ENCODE measurements at regions not wholly inside any gene's neighbourhood (a gene's known extent, or its start where the extent isn't known, plus 50 kb on each side); places are given as distances from the start of the nearest gene placed in this dataset.

- H3K36me3 ChIP-seq: no peaks in the 10 kb centered on the region
- H3K4me3 ChIP-seq: no peak overlapping the region
- no peak overlapping the region for H3K27ac ChIP-seq
- H3K27me3 ChIP-seq (replicated peaks; ENCODE audit: insufficient read depth): no peaks in the 10 kb centered on the region
- TF ChIP-seq CTCF (IDR thresholded peaks at IDR 0.05): no peak
- H3K9me3 ChIP-seq: no peaks in the 10 kb centered on the region
- no peaks in the 10 kb centered on the region for H3K4me1 ChIP-seq (ENCODE audit: control insufficient read depth in 1 of 2, low read depth in 2 of 2)
- ATAC-seq (ENCODE audit: insufficient number of reproducible peaks, low FRiP score, low read depth): no peak
- no peak for DNase-seq (ENCODE audit: low spot score)
These were observed 488.5 kb downstream of the LRFN5 start for GRCh38 chr14:42095155-42095554.

GRCh38 chr14:42090122-42090521, 483.4 kb downstream of the LRFN5 start:
- Histone ChIP-seq H3K27ac (no peak overlapping the region), H3K27me3 (replicated peaks; ENCODE audit: insufficient read depth) (no peaks in the 10 kb centered on the region), H3K9me3 (no peaks in the 10 kb centered on the region), H3K4me3 (no peak overlapping the region), H3K36me3 (no peaks in the 10 kb centered on the region), H3K4me1 (ENCODE audit: control insufficient read depth in 1 of 2, low read depth in 2 of 2) (no peaks in the 10 kb centered on the region)
- no peak for TF ChIP-seq CTCF (IDR thresholded peaks at IDR 0.05)
- ATAC-seq (ENCODE audit: insufficient number of reproducible peaks, low FRiP score, low read depth) (no peak), DNase-seq (ENCODE audit: low spot score) (no peak)

GRCh38 chr14:42079911-42080310, 473.2 kb downstream of the LRFN5 start:
- Histone ChIP-seq H3K4me3 (no peak overlapping the region), H3K36me3 (no peaks in the 10 kb centered on the region), H3K27ac (no peak overlapping the region), H3K4me1 (ENCODE audit: control insufficient read depth in 1 of 2, low read depth in 2 of 2) (no peaks in the 10 kb centered on the region), H3K9me3 (no peaks in the 10 kb centered on the region), H3K27me3 (replicated peaks; ENCODE audit: insufficient read depth) (no peaks in the 10 kb centered on the region)
- no peak for ATAC-seq (ENCODE audit: insufficient number of reproducible peaks, low FRiP score, low read depth)
- no peak for TF ChIP-seq CTCF (IDR thresholded peaks at IDR 0.05)
- DNase-seq (ENCODE audit: low spot score): no peak

GRCh38 chr14:42078345-42078744, 471.7 kb downstream of the LRFN5 start:
- H3K4me3 ChIP-seq: no peak overlapping the region

GRCh38 chr14:42070031-42070430, 463.4 kb downstream of the LRFN5 start:
- Histone ChIP-seq H3K36me3 (no peaks in the 10 kb centered on the region), H3K9me3 (no peaks in the 10 kb centered on the region), H3K27me3 (replicated peaks; ENCODE audit: insufficient read depth) (no peaks in the 10 kb centered on the region), H3K4me1 (ENCODE audit: control insufficient read depth in 1 of 2, low read depth in 2 of 2) (no peaks in the 10 kb centered on the region), H3K27ac (no peak overlapping the region), H3K4me3 (no peak overlapping the region)
- TF ChIP-seq CTCF (IDR thresholded peaks at IDR 0.05): no peak
- ATAC-seq (ENCODE audit: insufficient number of reproducible peaks, low FRiP score, low read depth): no peak
- no peak for DNase-seq (ENCODE audit: low spot score)

More at GRCh38 chr14:42078345-42078744, 471.7 kb downstream of the LRFN5 start:
- no peaks in the 10 kb centered on the region for H3K4me1 ChIP-seq (ENCODE audit: control insufficient read depth in 1 of 2, low read depth in 2 of 2)
- no peaks in the 10 kb centered on the region for H3K9me3 ChIP-seq
- H3K27me3 ChIP-seq (replicated peaks; ENCODE audit: insufficient read depth): no peaks in the 10 kb centered on the region
- ATAC-seq (ENCODE audit: insufficient number of reproducible peaks, low FRiP score, low read depth) (no peak), DNase-seq (ENCODE audit: low spot score) (no peak)
- TF ChIP-seq CTCF (IDR thresholded peaks at IDR 0.05): no peak
- no peaks in the 10 kb centered on the region for H3K36me3 ChIP-seq
- H3K27ac ChIP-seq: no peak overlapping the region

Measured in thoracic aorta (tissue), 2 donors.